ENCODE measurements at regions not wholly inside any gene's neighbourhood (a gene's known extent, or its start where the extent isn't known, plus 50 kb on each side); places are given as distances from the start of the nearest gene placed in this dataset.

- in situ Hi-C loops (cut with MboI) (no loop called here), intact Hi-C loops (cut with micrococcal nuclease) (no loop called here)
- Histone ChIP-seq H3K9ac (ENCODE audit: insufficient read depth in 1 of 2, low read depth in 2 of 2, low read length in 2 of 2) (no peak overlapping the region), H3K4me3 (no peak overlapping the region), H3K27me3 (ENCODE audit: control insufficient read depth in 2 of 2, insufficient read depth in 2 of 2, low read length in 2 of 2) (no peaks in the 10 kb centered on the region), H3K9me1 (ENCODE audit: control insufficient read depth, insufficient read depth, low read length) (no peaks in the 10 kb centered on the region), H3K36me3 (ENCODE audit: control insufficient read depth, insufficient read depth, low read length) (no peaks in the 10 kb centered on the region), H4K20me1 (replicated peaks; ENCODE audit: control insufficient read depth, insufficient read depth, low read length) (no peaks in the 10 kb centered on the region), H3K4me2 (ENCODE audit: insufficient read depth, low read length) (no peak overlapping the region), H3K27ac (ENCODE audit: extremely low read depth, low read depth, low read length) (no peak overlapping the region), H3K79me2 (ENCODE audit: control insufficient read depth, insufficient read depth, low read length) (no peaks in the 10 kb centered on the region), H3K9me3 (replicated peaks; ENCODE audit: control insufficient read depth, insufficient read depth, low read depth, low read length) (no peaks in the 10 kb centered on the region), H2AFZ (ENCODE audit: low read depth, low read length) (no peak overlapping the region), H3K4me1 (replicated peaks in 1 of 2; ENCODE audit: control insufficient read depth in 2 of 2, insufficient read depth in 2 of 2, low read length in 2 of 2) (no peaks in the 10 kb centered on the region)
- CTCF ChIA-PET (ENCODE audit: low intra/inter-chr PET ratio) = no interaction called here
- TF ChIP-seq CREB5 (CRISPR knock-in tag; IDR thresholded peaks at IDR 0.05) (no peak), FOXA3 (CRISPR knock-in tag; conservative IDR thresholded peaks at IDR 0.05 in 1 of 2, IDR thresholded peaks at IDR 0.05 in 1 of 2) (no peak)
- no peak for DNase-seq (ENCODE audit: extremely low read depth in 1 of 4, low spot score in 3 of 4)
- FAIRE-seq = no peak
- no peak for ATAC-seq
- WGBS (ENCODE audit: insufficient coverage, low coverage, missing lambda C conversion rate) = 1% methylated on average over 7 of the region's 7 CpGs
- POLR2A ChIA-PET = no interaction called here
- no TSS peak for BruUV-seq (replicated peaks)
Measured at GRCh38 chr9:2987679-2988078, 143.8 kb upstream of the PUM3 start.

- Histone ChIP-seq H3K27ac (ENCODE audit: extremely low read depth, low read depth, low read length) (no peak overlapping the region), H3K9me3 (replicated peaks; ENCODE audit: control insufficient read depth, insufficient read depth, low read depth, low read length) (no peaks in the 10 kb centered on the region), H3K27me3 (ENCODE audit: control insufficient read depth in 2 of 2, insufficient read depth in 2 of 2, low read length in 2 of 2) (no peaks in the 10 kb centered on the region), H3K9me1 (ENCODE audit: control insufficient read depth, insufficient read depth, low read length) (no peaks in the 10 kb centered on the region), H3K36me3 (ENCODE audit: control insufficient read depth, insufficient read depth, low read length) (no peaks in the 10 kb centered on the region), H3K79me2 (ENCODE audit: control insufficient read depth, insufficient read depth, low read length) (no peaks in the 10 kb centered on the region), H3K4me2 (ENCODE audit: insufficient read depth, low read length) (no peak overlapping the region), H3K4me1 (replicated peaks in 1 of 2; ENCODE audit: control insufficient read depth in 2 of 2, insufficient read depth in 2 of 2, low read length in 2 of 2) (no peaks in the 10 kb centered on the region), H2AFZ (ENCODE audit: low read depth, low read length) (no peak overlapping the region), H4K20me1 (replicated peaks; ENCODE audit: control insufficient read depth, insufficient read depth, low read length) (no peaks in the 10 kb centered on the region), H3K9ac (ENCODE audit: insufficient read depth in 1 of 2, low read depth in 2 of 2, low read length in 2 of 2) (no peak overlapping the region), H3K4me3 (no peak overlapping the region)
- 0% methylated on average over 2 of the region's 2 CpGs for WGBS (ENCODE audit: insufficient coverage, low coverage, missing lambda C conversion rate)
- POLR2A ChIA-PET = interaction anchor here (1.3 kb wide), 1 partner anchor 10 kb away, joined by 3 read pairs; no protein-coding TSS in a partner anchor
- intact Hi-C loops (cut with micrococcal nuclease) = no loop called here
- DNase-seq (ENCODE audit: extremely low read depth in 1 of 4, low spot score in 3 of 4) (no peak), ATAC-seq (no peak), FAIRE-seq (no peak)
- TF ChIP-seq HMBOX1 (IDR thresholded peaks at IDR 0.05) = no peak
- TF ChIP-seq XRCC3 (IDR thresholded peaks at IDR 0.05) = no peak
- no peak for TF ChIP-seq ZNF407 (IDR thresholded peaks at IDR 0.05; ENCODE audit: low read depth)
- no peak for TF ChIP-seq NBN (IDR thresholded peaks at IDR 0.05; ENCODE audit: low read depth)
- in situ Hi-C loops (cut with MboI) = no loop called here
- CTCF ChIA-PET (ENCODE audit: low intra/inter-chr PET ratio) = no interaction called here
- BruUV-seq (replicated peaks) = no TSS peak
Measured at GRCh38 chr9:2985343-2985742, 141.4 kb upstream of the PUM3 start.

Measured in K562 (cell line).